ENCODE measurements at regions not wholly inside any gene's neighbourhood (a gene's known extent, or its start where the extent isn't known, plus 50 kb on each side); places are given as distances from the start of the nearest gene placed in this dataset.

DNA sequence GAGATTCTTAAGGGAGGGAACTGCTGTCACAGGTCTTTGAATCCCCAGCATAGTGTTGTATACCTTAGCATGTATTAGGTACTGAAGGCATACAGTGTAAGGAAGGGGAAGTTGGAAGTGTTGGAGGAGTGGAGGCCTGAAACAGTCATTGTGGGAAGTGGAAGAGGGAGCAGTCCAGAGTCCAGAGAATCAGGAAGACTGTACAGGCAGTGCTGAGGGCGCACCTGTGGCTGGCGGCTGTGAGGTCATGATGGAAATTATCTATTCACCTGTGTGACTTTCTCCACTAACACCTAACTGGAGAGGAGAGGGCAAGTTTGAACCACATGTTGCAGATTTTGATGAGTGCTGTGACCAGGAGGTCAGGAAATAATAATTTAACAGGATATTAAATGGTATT, 119.7 kb upstream of the NIPBL start:
- no peak for ATAC-seq
- TF ChIP-seq TCF4 (CRISPR knock-in tag; IDR thresholded peaks at IDR 0.05; ENCODE audit: borderline replicate concordance) (no peak), ZNF565 (CRISPR knock-in tag; conservative IDR thresholded peaks at IDR 0.05; ENCODE audit: low read depth) (no peak), ARNTL (CRISPR knock-in tag; IDR thresholded peaks at IDR 0.05; ENCODE audit: borderline replicate concordance, low read depth) (no peak), ISL1 (CRISPR knock-in tag; IDR thresholded peaks at IDR 0.05) (no peak), BACH2 (CRISPR knock-in tag; IDR thresholded peaks at IDR 0.05; ENCODE audit: borderline replicate concordance) (no peak), ZNF70 (CRISPR knock-in tag; IDR thresholded peaks at IDR 0.05) (no peak), ZFP30 (CRISPR knock-in tag; IDR thresholded peaks at IDR 0.05) (no peak), OSR1 (CRISPR knock-in tag; IDR thresholded peaks at IDR 0.05) (no peak), GLIS3 (CRISPR knock-in tag; IDR thresholded peaks at IDR 0.05) (no peak)
- TF ChIP-seq, protein P1, sequence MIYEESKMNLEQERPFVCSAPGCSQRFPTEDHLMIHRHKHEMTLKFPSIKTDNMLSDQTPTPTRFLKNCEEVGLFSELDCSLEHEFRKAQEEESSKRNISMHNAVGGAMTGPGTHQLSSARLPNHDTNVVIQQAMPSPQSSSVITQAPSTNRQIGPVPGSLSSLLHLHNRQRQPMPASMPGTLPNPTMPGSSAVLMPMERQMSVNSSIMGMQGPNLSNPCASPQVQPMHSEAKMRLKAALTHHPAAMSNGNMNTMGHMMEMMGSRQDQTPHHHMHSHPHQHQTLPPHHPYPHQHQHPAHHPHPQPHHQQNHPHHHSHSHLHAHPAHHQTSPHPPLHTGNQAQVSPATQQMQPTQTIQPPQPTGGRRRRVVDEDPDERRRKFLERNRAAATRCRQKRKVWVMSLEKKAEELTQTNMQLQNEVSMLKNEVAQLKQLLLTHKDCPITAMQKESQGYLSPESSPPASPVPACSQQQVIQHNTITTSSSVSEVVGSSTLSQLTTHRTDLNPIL (CRISPR knock-in tag; IDR thresholded peaks at IDR 0.05; ENCODE audit: low read depth), result no peak
- TF ChIP-seq, protein P2, sequence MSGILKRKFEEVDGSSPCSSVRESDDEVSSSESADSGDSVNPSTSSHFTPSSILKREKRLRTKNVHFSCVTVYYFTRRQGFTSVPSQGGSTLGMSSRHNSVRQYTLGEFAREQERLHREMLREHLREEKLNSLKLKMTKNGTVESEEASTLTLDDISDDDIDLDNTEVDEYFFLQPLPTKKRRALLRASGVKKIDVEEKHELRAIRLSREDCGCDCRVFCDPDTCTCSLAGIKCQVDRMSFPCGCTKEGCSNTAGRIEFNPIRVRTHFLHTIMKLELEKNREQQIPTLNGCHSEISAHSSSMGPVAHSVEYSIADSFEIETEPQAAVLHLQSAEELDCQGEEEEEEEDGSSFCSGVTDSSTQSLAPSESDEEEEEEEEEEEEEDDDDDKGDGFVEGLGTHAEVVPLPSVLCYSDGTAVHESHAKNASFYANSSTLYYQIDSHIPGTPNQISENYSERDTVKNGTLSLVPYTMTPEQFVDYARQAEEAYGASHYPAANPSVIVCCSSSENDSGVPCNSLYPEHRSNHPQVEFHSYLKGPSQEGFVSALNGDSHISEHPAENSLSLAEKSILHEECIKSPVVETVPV (CRISPR knock-in tag; IDR thresholded peaks at IDR 0.05), result no peak

DNA sequence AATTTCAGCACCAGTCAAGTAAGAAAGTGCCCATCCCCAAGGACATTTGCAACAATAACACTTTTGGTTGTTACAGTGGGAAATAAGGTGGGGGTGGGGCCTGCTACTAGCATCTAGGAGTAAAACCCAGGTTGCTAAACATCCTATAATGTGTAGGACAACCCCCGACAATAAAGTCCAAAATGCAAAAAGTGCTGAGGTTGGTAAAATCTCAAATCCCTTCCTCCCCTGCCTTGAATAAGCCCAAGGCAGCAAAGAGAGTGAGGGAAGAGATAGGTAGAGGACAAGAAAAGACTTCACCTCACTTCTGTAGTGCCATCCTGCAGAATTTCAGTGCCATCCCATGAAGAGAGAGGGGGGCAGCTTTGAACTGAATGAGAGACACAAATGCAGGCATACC, 117.5 kb upstream of the NIPBL start:
- no peak for ATAC-seq
- TF ChIP-seq ZNF565 (CRISPR knock-in tag; conservative IDR thresholded peaks at IDR 0.05; ENCODE audit: low read depth) (no peak), ARNTL (CRISPR knock-in tag; IDR thresholded peaks at IDR 0.05; ENCODE audit: borderline replicate concordance, low read depth) (no peak), ZC3H10 (CRISPR knock-in tag; IDR thresholded peaks at IDR 0.05) (no peak), CSDC2 (CRISPR knock-in tag; IDR thresholded peaks at IDR 0.05) (no peak), ZNF8 (CRISPR knock-in tag; IDR thresholded peaks at IDR 0.05) (no peak), RARB (CRISPR knock-in tag; IDR thresholded peaks at IDR 0.05) (no peak), ISL1 (CRISPR knock-in tag; IDR thresholded peaks at IDR 0.05) (no peak), PPARA (CRISPR knock-in tag; IDR thresholded peaks at IDR 0.05; ENCODE audit: borderline replicate concordance) (no peak), BACH2 (CRISPR knock-in tag; IDR thresholded peaks at IDR 0.05; ENCODE audit: borderline replicate concordance) (no peak), ESRRG (CRISPR knock-in tag; IDR thresholded peaks at IDR 0.05) (no peak), TOX (CRISPR knock-in tag; IDR thresholded peaks at IDR 0.05; ENCODE audit: borderline replicate concordance) (no peak), ZFP3 (CRISPR knock-in tag; IDR thresholded peaks at IDR 0.05) (no peak), SNAI2 (CRISPR knock-in tag; IDR thresholded peaks at IDR 0.05) (no peak), GLIS3 (CRISPR knock-in tag; IDR thresholded peaks at IDR 0.05) (no peak), OSR1 (CRISPR knock-in tag; IDR thresholded peaks at IDR 0.05) (no peak), ZFP30 (CRISPR knock-in tag; IDR thresholded peaks at IDR 0.05) (no peak)
- TF ChIP-seq, protein P3, sequence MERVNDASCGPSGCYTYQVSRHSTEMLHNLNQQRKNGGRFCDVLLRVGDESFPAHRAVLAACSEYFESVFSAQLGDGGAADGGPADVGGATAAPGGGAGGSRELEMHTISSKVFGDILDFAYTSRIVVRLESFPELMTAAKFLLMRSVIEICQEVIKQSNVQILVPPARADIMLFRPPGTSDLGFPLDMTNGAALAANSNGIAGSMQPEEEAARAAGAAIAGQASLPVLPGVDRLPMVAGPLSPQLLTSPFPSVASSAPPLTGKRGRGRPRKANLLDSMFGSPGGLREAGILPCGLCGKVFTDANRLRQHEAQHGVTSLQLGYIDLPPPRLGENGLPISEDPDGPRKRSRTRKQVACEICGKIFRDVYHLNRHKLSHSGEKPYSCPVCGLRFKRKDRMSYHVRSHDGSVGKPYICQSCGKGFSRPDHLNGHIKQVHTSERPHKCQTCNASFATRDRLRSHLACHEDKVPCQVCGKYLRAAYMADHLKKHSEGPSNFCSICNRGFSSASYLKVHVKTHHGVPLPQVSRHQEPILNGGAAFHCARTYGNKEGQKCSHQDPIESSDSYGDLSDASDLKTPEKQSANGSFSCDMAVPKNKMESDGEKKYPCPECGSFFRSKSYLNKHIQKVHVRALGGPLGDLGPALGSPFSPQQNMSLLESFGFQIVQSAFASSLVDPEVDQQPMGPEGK (CRISPR knock-in tag; IDR thresholded peaks at IDR 0.05; ENCODE audit: borderline replicate concordance), result no peak
- TF ChIP-seq, protein P1 (CRISPR knock-in tag; IDR thresholded peaks at IDR 0.05; ENCODE audit: low read depth), result no peak
- TF ChIP-seq, protein P2 (CRISPR knock-in tag; IDR thresholded peaks at IDR 0.05), result no peak
- TF ChIP-seq, protein P4, sequence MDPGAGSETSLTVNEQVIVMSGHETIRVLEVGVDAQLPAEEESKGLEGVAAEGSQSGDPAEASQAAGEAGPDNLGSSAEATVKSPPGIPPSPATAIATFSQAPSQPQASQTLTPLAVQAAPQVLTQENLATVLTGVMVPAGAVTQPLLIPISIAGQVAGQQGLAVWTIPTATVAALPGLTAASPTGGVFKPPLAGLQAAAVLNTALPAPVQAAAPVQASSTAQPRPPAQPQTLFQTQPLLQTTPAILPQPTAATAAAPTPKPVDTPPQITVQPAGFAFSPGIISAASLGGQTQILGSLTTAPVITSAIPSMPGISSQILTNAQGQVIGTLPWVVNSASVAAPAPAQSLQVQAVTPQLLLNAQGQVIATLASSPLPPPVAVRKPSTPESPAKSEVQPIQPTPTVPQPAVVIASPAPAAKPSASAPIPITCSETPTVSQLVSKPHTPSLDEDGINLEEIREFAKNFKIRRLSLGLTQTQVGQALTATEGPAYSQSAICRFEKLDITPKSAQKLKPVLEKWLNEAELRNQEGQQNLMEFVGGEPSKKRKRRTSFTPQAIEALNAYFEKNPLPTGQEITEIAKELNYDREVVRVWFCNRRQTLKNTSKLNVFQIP (CRISPR knock-in tag; IDR thresholded peaks at IDR 0.05; ENCODE audit: borderline replicate concordance, low read depth), result no peak

All from SK-N-SH treated with all-trans-retinoic acid at 6 μM for 48 hours (cell line).